ENCODE measurements at regions not wholly inside any gene's neighbourhood (a gene's known extent, or its start where the extent isn't known, plus 50 kb on each side); places are given as distances from the start of the nearest gene placed in this dataset.

DNA sequence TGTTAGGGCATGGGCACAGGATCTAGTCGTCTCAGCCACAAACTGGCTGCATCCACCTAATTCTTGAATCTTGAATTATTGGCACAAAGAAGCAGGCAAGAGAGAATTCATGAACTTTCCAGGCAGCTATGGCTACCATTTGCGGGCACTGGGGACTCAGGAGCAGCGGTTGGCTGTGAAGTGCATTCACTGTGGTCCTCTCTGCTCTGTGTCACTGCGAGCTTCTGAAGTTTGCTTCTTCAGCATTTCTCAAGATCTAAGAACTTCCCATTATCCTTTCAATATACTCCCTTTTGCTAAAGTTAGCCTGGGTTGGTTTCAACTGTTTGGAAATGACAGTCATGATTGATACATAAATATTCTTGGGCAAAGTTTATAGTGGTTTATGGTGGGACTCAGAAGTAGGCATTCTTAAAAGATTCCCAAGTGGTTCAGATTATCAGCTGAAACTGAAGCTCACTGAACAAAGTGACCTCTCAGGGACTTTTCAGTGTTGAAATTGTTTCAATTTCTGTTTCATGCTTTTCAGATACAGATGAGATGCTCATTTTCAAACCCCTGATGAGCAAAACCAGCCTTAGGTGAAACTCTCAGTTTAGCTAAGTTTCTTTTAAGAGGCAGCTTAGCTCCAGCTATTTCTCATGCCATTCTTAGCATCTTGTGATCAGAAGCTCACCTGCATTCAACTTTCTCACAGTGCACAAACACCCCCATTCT lies 1258.3 kb upstream of the GYPC start:
- no peaks in the 10 kb centered on the region for H3K4me1 ChIP-seq
- H3K36me3 ChIP-seq = no peaks in the 10 kb centered on the region
- no peaks in the 10 kb centered on the region for H3K9me3 ChIP-seq
- no peak overlapping the region for H3K4me3 ChIP-seq
- ATAC-seq = no peak
- 69% methylated on average over 2 of the region's 4 CpGs; no CpG with 5 or more reads in 1 of the 2 donors for WGBS, 2 donors (ENCODE audit: low coverage in 1 of 2)
- no peak for TF ChIP-seq EP300 (IDR thresholded peaks at IDR 0.05)
- TF ChIP-seq POLR2A (IDR thresholded peaks at IDR 0.05) = no peak
- no peak for TF ChIP-seq POLR2AphosphoS5 (IDR thresholded peaks at IDR 0.05)
- TF ChIP-seq, protein P1, sequence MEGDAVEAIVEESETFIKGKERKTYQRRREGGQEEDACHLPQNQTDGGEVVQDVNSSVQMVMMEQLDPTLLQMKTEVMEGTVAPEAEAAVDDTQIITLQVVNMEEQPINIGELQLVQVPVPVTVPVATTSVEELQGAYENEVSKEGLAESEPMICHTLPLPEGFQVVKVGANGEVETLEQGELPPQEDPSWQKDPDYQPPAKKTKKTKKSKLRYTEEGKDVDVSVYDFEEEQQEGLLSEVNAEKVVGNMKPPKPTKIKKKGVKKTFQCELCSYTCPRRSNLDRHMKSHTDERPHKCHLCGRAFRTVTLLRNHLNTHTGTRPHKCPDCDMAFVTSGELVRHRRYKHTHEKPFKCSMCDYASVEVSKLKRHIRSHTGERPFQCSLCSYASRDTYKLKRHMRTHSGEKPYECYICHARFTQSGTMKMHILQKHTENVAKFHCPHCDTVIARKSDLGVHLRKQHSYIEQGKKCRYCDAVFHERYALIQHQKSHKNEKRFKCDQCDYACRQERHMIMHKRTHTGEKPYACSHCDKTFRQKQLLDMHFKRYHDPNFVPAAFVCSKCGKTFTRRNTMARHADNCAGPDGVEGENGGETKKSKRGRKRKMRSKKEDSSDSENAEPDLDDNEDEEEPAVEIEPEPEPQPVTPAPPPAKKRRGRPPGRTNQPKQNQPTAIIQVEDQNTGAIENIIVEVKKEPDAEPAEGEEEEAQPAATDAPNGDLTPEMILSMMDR (IDR thresholded peaks at IDR 0.05) = no peak
- no peak overlapping the region for H3K27ac ChIP-seq
- no peaks in the 10 kb centered on the region for H3K27me3 ChIP-seq

DNA sequence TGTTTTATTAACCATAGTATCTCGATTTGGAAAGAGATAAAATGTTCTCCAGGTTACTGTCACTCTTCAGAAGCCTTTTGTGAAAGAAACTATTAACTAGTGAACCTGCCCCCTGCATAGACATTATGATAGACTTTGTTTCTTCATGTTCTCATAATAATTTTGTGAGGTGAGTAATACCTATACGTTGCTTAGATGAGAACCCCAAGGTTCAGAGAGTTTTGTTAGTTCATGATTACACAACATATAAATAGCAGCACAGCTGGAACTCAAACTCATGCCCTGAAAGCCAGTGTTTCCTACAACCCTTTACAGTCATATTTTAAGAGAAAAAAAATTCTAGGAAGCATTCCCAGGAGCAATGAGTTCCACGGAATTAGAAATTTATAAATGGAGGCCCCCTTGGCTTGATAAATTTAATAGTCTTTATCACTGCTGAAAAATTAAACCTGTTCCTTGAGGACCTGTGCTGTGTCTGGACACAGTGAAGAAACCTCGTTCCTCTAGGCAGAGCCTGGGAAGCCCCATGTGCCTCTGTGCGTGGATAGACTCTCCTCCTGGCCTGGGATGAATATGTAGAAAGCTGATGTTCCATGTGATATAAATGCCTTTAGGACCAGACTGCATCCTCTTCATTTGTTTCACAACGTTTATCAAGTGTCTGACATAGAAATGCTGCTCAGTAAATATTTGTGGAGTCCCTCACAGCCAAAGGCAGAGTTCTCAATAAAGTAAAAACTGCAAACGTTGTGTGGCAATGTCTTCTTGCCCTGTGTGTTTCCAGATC lies 1257.0 kb upstream of the GYPC start:
- H3K27me3 ChIP-seq = no peaks in the 10 kb centered on the region
- ATAC-seq = no peak
- H3K36me3 ChIP-seq = no peaks in the 10 kb centered on the region
- TF ChIP-seq, protein P1 (IDR thresholded peaks at IDR 0.05) = no peak
- TF ChIP-seq EP300 (IDR thresholded peaks at IDR 0.05) = no peak
- no peak for TF ChIP-seq POLR2A (IDR thresholded peaks at IDR 0.05)
- TF ChIP-seq POLR2AphosphoS5 (IDR thresholded peaks at IDR 0.05) = no peak
- H3K9me3 ChIP-seq = no peaks in the 10 kb centered on the region
- no peak overlapping the region for H3K4me3 ChIP-seq
- no peak overlapping the region for H3K27ac ChIP-seq
- WGBS, 2 donors (ENCODE audit: low coverage in 1 of 2) = 45 to 49% methylated on average over 5 to 7 of the region's 7 CpGs
- H3K4me1 ChIP-seq = no peaks in the 10 kb centered on the region

DNA sequence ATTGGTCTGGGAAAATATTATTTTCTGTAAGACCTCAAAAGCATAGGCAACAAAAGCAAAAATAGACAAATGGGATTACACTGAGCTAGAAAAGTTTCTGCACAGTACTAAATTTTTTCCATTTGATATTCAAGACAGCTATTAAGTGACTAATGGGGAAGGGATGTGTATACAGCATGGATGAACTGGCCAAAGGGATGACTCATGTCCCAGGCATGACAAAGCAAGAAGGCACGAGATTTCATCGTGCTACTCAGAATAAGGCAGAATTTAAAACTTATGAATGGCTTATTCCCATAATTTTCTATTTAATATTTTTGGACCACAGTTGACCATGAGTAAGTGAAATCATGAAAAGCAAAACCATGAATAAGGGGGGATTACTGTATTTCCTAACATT lies 1250.1 kb upstream of the GYPC start:
- WGBS, 2 donors (ENCODE audit: low coverage in 1 of 2) = 3 to 9% methylated on average over 2 of the region's 2 CpGs
- no peak overlapping the region for H3K27ac ChIP-seq

DNA sequence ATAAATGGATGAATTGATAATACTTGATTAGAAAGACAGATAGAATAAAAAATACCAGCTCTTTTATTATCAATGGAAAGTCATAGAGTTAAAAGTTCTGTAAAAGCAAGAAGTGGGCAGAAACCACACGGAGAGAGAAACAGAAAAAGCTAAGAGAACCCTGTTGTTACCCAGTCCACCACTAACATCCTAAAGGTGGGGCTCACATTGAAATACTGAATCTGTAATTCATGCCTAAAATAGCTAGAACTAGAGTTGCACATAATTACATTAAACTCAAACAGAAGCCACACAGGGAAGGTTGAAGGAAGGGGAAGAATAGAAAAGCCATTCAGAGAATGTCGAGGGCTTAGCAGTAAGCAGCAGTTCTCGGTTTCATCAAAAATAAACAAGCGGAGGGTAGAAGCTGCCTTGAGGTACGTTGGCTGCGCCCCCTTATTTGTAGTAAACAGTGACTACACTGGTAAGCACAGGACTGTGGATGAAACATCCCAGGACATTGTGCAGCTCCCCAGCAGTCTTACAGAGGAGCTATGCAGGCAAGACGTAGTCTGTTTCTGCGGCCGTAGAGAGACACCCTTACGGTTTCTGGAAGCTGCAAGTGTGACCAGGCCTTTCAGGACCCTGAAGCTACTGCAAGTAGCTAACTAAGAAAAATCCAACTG lies 1247.0 kb upstream of the GYPC start:
- Histone ChIP-seq H3K4me1 (peaks cover 0 to 7% (median 0%) of the 10 kb centered on the region in 3 donors), H3K36me3 (no peaks in the 10 kb centered on the region), H3K27ac (no peak overlapping the region), H3K27me3 (no peaks in the 10 kb centered on the region), H3K9me3 (no peaks in the 10 kb centered on the region), H3K4me3 (no peak overlapping the region)
- ATAC-seq = no peak
- TF ChIP-seq, protein P1 (IDR thresholded peaks at IDR 0.05) = no peak
- TF ChIP-seq EP300 (IDR thresholded peaks at IDR 0.05) (no peak), POLR2A (IDR thresholded peaks at IDR 0.05) (no peak), POLR2AphosphoS5 (IDR thresholded peaks at IDR 0.05) (no peak)
- WGBS, 2 donors (ENCODE audit: low coverage in 1 of 2) = 50 to 83% methylated on average over 2 to 10 of the region's 10 CpGs

More for the DNA sequence above, 1250.1 kb upstream of the GYPC start:
- Histone ChIP-seq H3K36me3 (no peaks in the 10 kb centered on the region), H3K4me3 (no peak overlapping the region), H3K27me3 (no peaks in the 10 kb centered on the region), H3K4me1 (peaks cover 0 to 7% (median 0%) of the 10 kb centered on the region in 3 donors), H3K9me3 (no peaks in the 10 kb centered on the region)
- peak; percentile 85 for ATAC-seq
- TF ChIP-seq, protein P1 (IDR thresholded peaks at IDR 0.05) = no peak
- no peak for TF ChIP-seq EP300 (IDR thresholded peaks at IDR 0.05)
- peak; percentile 71 for TF ChIP-seq POLR2AphosphoS5 (IDR thresholded peaks at IDR 0.05)
